HEK293 (cell line): ENCODE measurements at regions not wholly inside any gene's neighbourhood (a gene's known extent, or its start where the extent isn't known, plus 50 kb on each side); places are given as distances from the start of the nearest gene placed in this dataset.

Source experiments
- CTCF ChIA-PET: fragments of 350-600 bp; formaldehyde crosslinking; extraction: SDS; loops from one replicate; lab custom pipeline; 2021; ENCODE audit warnings: antibody characterized with exemption; lab: Yijun Ruan, JAX
- POLR2A ChIA-PET: fragments of 300-600 bp; formaldehyde crosslinking; extraction: SDS; loops from one replicate; lab custom pipeline; 2020; ENCODE audit warnings: antibody characterized with exemption, inconsistent platforms; lab: Yijun Ruan, JAX
- H3K27ac ChIP-seq: fragments of 200-500 bp; sonication (Bioruptor generic); 2 replicates; pipeline ENCODE4 v1.5.1; 2014; ENCODE audit warnings: low read depth, low read length, control low read depth, inconsistent platforms; ENCODE audit errors: extremely low read depth
- H3K36me3 ChIP-seq, 2 experiments: fragments of 200-500 bp in 1 of 2; sonication (Bioruptor generic) in 1 of 2; 1 replicate in 1 of 2; 2 replicates in 1 of 2; pipeline ENCODE4 v1.5.1; 2014 to 2017; ENCODE audit warnings: inconsistent platforms in 2 of 2, low read length in 2 of 2; ENCODE audit not compliant: control insufficient read depth in 2 of 2, insufficient read depth in 1 of 2
- H3K4me1 ChIP-seq: fragments of 200-500 bp; sonication (Bioruptor generic); 2 replicates; pipeline ENCODE4 v1.5.1; 2014; ENCODE audit warnings: mild to moderate bottlenecking, low read length, inconsistent platforms; ENCODE audit not compliant: control insufficient read depth, insufficient read depth
- H3K4me3 ChIP-seq: 2 replicates; pipeline ENCODE4 v1.5.1; 2011; ENCODE audit warnings: low read depth, mild to moderate bottlenecking, control low read depth, low read length, moderate library complexity
- H3K9me3 ChIP-seq: fragments of 200-500 bp; sonication (Bioruptor generic); 2 replicates; pipeline ENCODE4 v1.5.1; 2014; ENCODE audit warnings: low read depth, low read length, inconsistent platforms; ENCODE audit not compliant: control insufficient read depth, insufficient read depth
- HOXA7 ChIP-seq: sonication (generic); formaldehyde crosslinking; IDR thresholded peaks from 2 replicates; pipeline ENCODE4 v1.8.1; 2022; ENCODE audit warnings: missing genetic modification reagents, borderline replicate concordance
- SP7 ChIP-seq: fragments of 450-650 bp; formaldehyde crosslinking; IDR thresholded peaks from 2 replicates; pipeline ENCODE4 v1.5.1; 2016; ENCODE audit warnings: missing biosample characterization, missing genetic modification characterization
- TRIM28 ChIP-seq: IDR thresholded peaks from 2 replicates; pipeline ENCODE4 v1.6.1; 2011; ENCODE audit warnings: low read length, control low read depth, borderline replicate concordance
- TSHZ1 ChIP-seq: fragments of 450-650 bp; formaldehyde crosslinking; IDR thresholded peaks from 2 replicates; pipeline ENCODE4 v1.5.1; 2016; ENCODE audit warnings: missing biosample characterization, missing genetic modification characterization, borderline replicate concordance
- ZBTB21 ChIP-seq: fragments of 450-650 bp; formaldehyde crosslinking; IDR thresholded peaks from 2 replicates; pipeline ENCODE4 v1.5.1; 2017; ENCODE audit warnings: missing biosample characterization, missing genetic modification characterization
- ZBTB6 ChIP-seq: fragments of 450-650 bp; formaldehyde crosslinking; IDR thresholded peaks from 2 replicates; pipeline ENCODE4 v1.5.1; 2017; ENCODE audit warnings: missing biosample characterization, missing genetic modification characterization
- ZFP3 ChIP-seq: fragments of 450-650 bp; formaldehyde crosslinking; IDR thresholded peaks from 2 replicates; pipeline ENCODE4 v1.5.1; 2016; ENCODE audit warnings: low read depth, missing biosample characterization, missing genetic modification characterization
- ZNF140 ChIP-seq: fragments of 450-650 bp; formaldehyde crosslinking; IDR thresholded peaks from 2 replicates; pipeline ENCODE4 v1.5.1; 2016; ENCODE audit warnings: missing biosample characterization, missing genetic modification characterization
- ZNF146 ChIP-seq: fragments of 450-650 bp; formaldehyde crosslinking; IDR thresholded peaks from 2 replicates; pipeline ENCODE4 v1.5.1; 2016; ENCODE audit warnings: missing biosample characterization, missing genetic modification characterization
- ZNF148 ChIP-seq: fragments of 450-650 bp; formaldehyde crosslinking; IDR thresholded peaks from 2 replicates; pipeline ENCODE4 v1.5.0; 2017; ENCODE audit warnings: missing biosample characterization, missing genetic modification characterization, borderline replicate concordance
- ZNF214 ChIP-seq: fragments of 450-650 bp; formaldehyde crosslinking; IDR thresholded peaks from 2 replicates; pipeline ENCODE4 v1.5.1; 2017; ENCODE audit warnings: missing biosample characterization, mild to moderate bottlenecking, missing genetic modification characterization, borderline replicate concordance
- ZNF223 ChIP-seq: fragments of 450-650 bp; formaldehyde crosslinking; IDR thresholded peaks from 2 replicates; pipeline ENCODE4 v1.5.1; 2016; ENCODE audit warnings: missing biosample characterization, missing genetic modification characterization
- ZNF302 ChIP-seq: fragments of 450-650 bp; formaldehyde crosslinking; IDR thresholded peaks from 2 replicates; pipeline ENCODE4 v1.5.1; 2016; ENCODE audit warnings: missing biosample characterization, missing genetic modification characterization, low read depth
- ZNF423 ChIP-seq: fragments of 450-650 bp; formaldehyde crosslinking; IDR thresholded peaks from 2 replicates; pipeline ENCODE4 v1.5.1; 2016; ENCODE audit warnings: missing biosample characterization, missing genetic modification characterization
- ZNF544 ChIP-seq: fragments of 450-650 bp; formaldehyde crosslinking; IDR thresholded peaks from 2 replicates; pipeline ENCODE4 v1.5.0; 2017; ENCODE audit warnings: missing biosample characterization, missing genetic modification characterization
- ZNF571 ChIP-seq: fragments of 450-650 bp; formaldehyde crosslinking; IDR thresholded peaks from 2 replicates; pipeline ENCODE4 v1.5.0; 2017; ENCODE audit warnings: missing biosample characterization, missing genetic modification characterization
- ZNF658 ChIP-seq: fragments of 450-650 bp; formaldehyde crosslinking; IDR thresholded peaks from 2 replicates; pipeline ENCODE4; 2016; ENCODE audit warnings: missing biosample characterization, missing genetic modification characterization
- ZNF701 ChIP-seq: fragments of 450-650 bp; formaldehyde crosslinking; IDR thresholded peaks from 2 replicates; pipeline ENCODE4 v1.5.1; 2016; ENCODE audit warnings: missing biosample characterization, missing genetic modification characterization
- ZNF791 ChIP-seq: fragments of 450-650 bp; formaldehyde crosslinking; IDR thresholded peaks from 2 replicates; pipeline ENCODE4 v1.5.1; 2016; ENCODE audit warnings: missing biosample characterization, missing genetic modification characterization
- ZNF792 ChIP-seq: fragments of 450-650 bp; formaldehyde crosslinking; IDR thresholded peaks from 2 replicates; pipeline ENCODE4 v1.5.1; 2016; ENCODE audit warnings: missing biosample characterization, missing genetic modification characterization

- Histone ChIP-seq H3K36me3 (no peaks in the 10 kb centered on the region), H3K4me3 (no peak overlapping the region), H3K9me3 (no peaks in the 10 kb centered on the region), H3K27ac (no peak overlapping the region), H3K4me1 (no peaks in the 10 kb centered on the region)
- TF ChIP-seq ZNF140, result no peak
- ChIA-PET CTCF (no interaction called here), POLR2A (no interaction called here)
These were observed 822.4 kb downstream of the KCNT2 start for GRCh38 chr1:195785830-195786229.

GRCh38 chr1:195773931-195774330 is 834.3 kb downstream of the KCNT2 start:
- H3K36me3 ChIP-seq, result no peaks in the 10 kb centered on the region
- POLR2A ChIA-PET, result no interaction called here
- no peak overlapping the region for H3K4me3 ChIP-seq
- no peak overlapping the region for H3K27ac ChIP-seq
- TF ChIP-seq ZNF148 (tag by site-specific recombination), result no peak
- TF ChIP-seq ZNF658 (tag by site-specific recombination), result no peak
- TF ChIP-seq ZBTB6 (tag by site-specific recombination), result no peak
- TF ChIP-seq ZFP3, result no peak
- TF ChIP-seq ZNF571 (tag by site-specific recombination), result no peak
- no peak for TF ChIP-seq ZNF792
- TF ChIP-seq ZNF701 (tag by site-specific recombination), result no peak
- no peak for TF ChIP-seq ZBTB21 (tag by site-specific recombination)
- TF ChIP-seq ZNF544 (tag by site-specific recombination), result no peak
- no peak for TF ChIP-seq TSHZ1 (tag by site-specific recombination)
- no peak for TF ChIP-seq ZNF146 (tag by site-specific recombination)
- TF ChIP-seq SP7 (tag by site-specific recombination), result no peak
- no peak for TF ChIP-seq ZNF302
- no peak for TF ChIP-seq ZNF214 (tag by site-specific recombination)
- TF ChIP-seq TRIM28, result no peak
- no peak for TF ChIP-seq ZNF223 (tag by site-specific recombination)
- no peak for TF ChIP-seq ZNF423
- TF ChIP-seq ZNF791 (tag by site-specific recombination), result no peak
- no peak for TF ChIP-seq HOXA7
- CTCF ChIA-PET, result no interaction called here
- no peaks in the 10 kb centered on the region for H3K4me1 ChIP-seq
- H3K9me3 ChIP-seq, result no peaks in the 10 kb centered on the region
